Calu3 (cell line): ENCODE measurements at regions not wholly inside any gene's neighbourhood (a gene's known extent, or its start where the extent isn't known, plus 50 kb on each side); places are given as distances from the start of the nearest gene placed in this dataset.

Source experiments
- BruUV-seq: library from RNA; stranded (reverse); fragments of 400-500 nt; replicated peaks from 2 replicates; lab custom pipeline; 2021; lab: Mats Ljungman, UMichigan
- CTCF ChIA-PET: fragments of 300-600 bp; sonication (Branson Sonifier 250); formaldehyde crosslinking; loops from one replicate; lab custom pipeline; 2022; ENCODE audit warnings: antibody characterized with exemption; lab: Charles Lee
- DNase-seq: peaks from one replicate; pipeline ENCODE4 v3.0.0; 2022
- H3K27ac Mint-ChIP-seq: one replicate; pipeline ENCODE4 v1.8.0; 2022; ENCODE audit warnings: mixed read lengths; ENCODE audit not compliant: unreplicated experiment
- H3K27me3 Mint-ChIP-seq: one replicate; pipeline ENCODE4 v1.8.0; 2022; ENCODE audit warnings: mixed read lengths; ENCODE audit not compliant: unreplicated experiment
- H3K36me3 Mint-ChIP-seq: one replicate; pipeline ENCODE4 v1.8.0; 2022; ENCODE audit warnings: mild to moderate bottlenecking, moderate library complexity, mixed read lengths; ENCODE audit not compliant: insufficient read depth, unreplicated experiment
- H3K4me1 Mint-ChIP-seq: one replicate; pipeline ENCODE4 v1.8.0; 2022; ENCODE audit warnings: mild to moderate bottlenecking, low read depth, mixed read lengths; ENCODE audit not compliant: unreplicated experiment
- H3K4me3 Mint-ChIP-seq: one replicate; pipeline ENCODE4 v1.8.0; 2022; ENCODE audit warnings: mild to moderate bottlenecking, low read depth, moderate library complexity, mixed read lengths; ENCODE audit not compliant: unreplicated experiment
- H3K9me3 Mint-ChIP-seq: one replicate; pipeline ENCODE4 v1.8.0; 2022; ENCODE audit warnings: low read depth, mixed read lengths; ENCODE audit not compliant: unreplicated experiment
- intact Hi-C: fragments of 100-400 bp; cut with micrococcal nuclease; formaldehyde crosslinking; loops from one replicate; pipeline ENCODE4 v1.10.0; 2022; ENCODE audit not compliant: unreplicated experiment
- TF ChIP-seq, protein P1 (sequence below): fragments of 200-600 bp; IDR thresholded peaks from one replicate; pipeline ENCODE4 v1.8.0; 2022; ENCODE audit warnings: antibody characterized with exemption; ENCODE audit not compliant: unreplicated experiment

DNA sequence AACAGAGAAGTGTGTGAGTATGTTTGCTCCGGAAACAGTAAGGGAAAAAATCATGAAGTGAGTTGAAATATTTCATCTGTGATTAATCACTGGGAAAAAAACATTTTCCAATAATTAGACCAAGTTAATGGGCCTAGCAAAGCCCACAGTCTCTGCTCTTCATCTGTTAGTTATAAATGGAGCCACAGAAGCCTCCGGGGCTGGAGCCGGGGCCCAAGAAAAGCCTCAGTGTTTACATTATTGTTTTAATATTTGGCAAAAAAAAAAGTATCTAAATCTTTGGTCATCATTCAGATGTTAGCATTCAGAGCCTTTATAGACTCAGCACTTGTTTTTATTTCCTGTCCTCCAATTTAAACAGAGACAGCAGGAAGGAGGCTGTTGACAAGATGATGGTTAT lies 115.0 kb downstream of the UBE2U start:
- no peak overlapping the region for H3K27ac Mint-ChIP-seq
- no TSS peak for BruUV-seq

DNA sequence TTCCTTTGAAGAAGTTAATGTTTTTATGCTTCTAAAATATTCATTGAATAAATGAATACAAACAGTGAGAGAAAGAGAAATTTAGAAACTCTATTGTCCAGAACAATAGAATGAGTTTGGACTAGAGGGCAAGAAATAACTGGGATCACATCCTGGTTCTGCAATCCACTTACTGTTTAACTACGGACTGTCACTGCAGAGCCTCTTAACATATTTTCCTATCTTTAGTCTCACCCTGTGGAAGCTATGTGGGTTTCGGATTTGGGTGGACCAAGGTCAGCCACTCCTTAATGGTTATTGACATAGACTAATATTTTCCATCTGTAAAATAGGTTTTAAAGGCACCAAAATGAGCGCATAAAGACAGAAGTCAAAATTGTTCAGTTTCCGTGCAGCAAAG lies 116.6 kb downstream of the UBE2U start:
- Mint-ChIP-seq H3K4me3 (no peak overlapping the region), H3K36me3 (no peaks in the 10 kb centered on the region)

More for the DNA sequence above, 115.0 kb downstream of the UBE2U start:
- CTCF ChIA-PET: no interaction called here
- Mint-ChIP-seq H3K4me3 (no peak overlapping the region), H3K4me1 (peaks cover 13% of the 10 kb centered on the region), H3K36me3 (no peaks in the 10 kb centered on the region), H3K27me3 (no peaks in the 10 kb centered on the region), H3K9me3 (no peaks in the 10 kb centered on the region)
- TF ChIP-seq, protein P1, sequence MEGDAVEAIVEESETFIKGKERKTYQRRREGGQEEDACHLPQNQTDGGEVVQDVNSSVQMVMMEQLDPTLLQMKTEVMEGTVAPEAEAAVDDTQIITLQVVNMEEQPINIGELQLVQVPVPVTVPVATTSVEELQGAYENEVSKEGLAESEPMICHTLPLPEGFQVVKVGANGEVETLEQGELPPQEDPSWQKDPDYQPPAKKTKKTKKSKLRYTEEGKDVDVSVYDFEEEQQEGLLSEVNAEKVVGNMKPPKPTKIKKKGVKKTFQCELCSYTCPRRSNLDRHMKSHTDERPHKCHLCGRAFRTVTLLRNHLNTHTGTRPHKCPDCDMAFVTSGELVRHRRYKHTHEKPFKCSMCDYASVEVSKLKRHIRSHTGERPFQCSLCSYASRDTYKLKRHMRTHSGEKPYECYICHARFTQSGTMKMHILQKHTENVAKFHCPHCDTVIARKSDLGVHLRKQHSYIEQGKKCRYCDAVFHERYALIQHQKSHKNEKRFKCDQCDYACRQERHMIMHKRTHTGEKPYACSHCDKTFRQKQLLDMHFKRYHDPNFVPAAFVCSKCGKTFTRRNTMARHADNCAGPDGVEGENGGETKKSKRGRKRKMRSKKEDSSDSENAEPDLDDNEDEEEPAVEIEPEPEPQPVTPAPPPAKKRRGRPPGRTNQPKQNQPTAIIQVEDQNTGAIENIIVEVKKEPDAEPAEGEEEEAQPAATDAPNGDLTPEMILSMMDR: no peak
- intact Hi-C loops: no loop called here
- no peak for DNase-seq

DNA sequence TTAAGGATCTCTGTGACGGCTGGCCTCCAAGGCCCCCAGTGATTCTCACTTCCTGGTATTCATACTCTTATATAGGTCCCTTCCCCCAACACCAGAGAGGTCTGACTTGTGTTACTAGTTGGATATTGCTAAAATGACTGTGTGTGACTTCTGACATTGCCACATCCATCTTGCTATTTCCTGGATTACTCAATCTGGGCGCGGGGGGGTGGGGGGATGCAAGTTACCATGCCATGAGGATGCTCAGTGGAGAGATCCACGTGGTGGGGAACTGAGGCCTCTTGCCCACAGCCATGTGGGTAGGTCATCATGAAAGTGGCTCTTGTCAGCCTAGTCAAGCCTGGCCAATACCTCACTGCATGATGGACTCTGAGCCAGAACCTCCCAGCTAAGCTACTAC lies 117.0 kb downstream of the UBE2U start:
- DNase-seq: peak; percentile 32

More for the DNA sequence above, 116.6 kb downstream of the UBE2U start:
- TF ChIP-seq, protein P1: no peak
- CTCF ChIA-PET: no interaction called here
- Mint-ChIP-seq H3K27ac (no peak overlapping the region), H3K9me3 (no peaks in the 10 kb centered on the region), H3K4me1 (peaks cover 13% of the 10 kb centered on the region), H3K27me3 (no peaks in the 10 kb centered on the region)
- intact Hi-C loops: no loop called here
- no TSS peak for BruUV-seq
- no peak for DNase-seq

DNA sequence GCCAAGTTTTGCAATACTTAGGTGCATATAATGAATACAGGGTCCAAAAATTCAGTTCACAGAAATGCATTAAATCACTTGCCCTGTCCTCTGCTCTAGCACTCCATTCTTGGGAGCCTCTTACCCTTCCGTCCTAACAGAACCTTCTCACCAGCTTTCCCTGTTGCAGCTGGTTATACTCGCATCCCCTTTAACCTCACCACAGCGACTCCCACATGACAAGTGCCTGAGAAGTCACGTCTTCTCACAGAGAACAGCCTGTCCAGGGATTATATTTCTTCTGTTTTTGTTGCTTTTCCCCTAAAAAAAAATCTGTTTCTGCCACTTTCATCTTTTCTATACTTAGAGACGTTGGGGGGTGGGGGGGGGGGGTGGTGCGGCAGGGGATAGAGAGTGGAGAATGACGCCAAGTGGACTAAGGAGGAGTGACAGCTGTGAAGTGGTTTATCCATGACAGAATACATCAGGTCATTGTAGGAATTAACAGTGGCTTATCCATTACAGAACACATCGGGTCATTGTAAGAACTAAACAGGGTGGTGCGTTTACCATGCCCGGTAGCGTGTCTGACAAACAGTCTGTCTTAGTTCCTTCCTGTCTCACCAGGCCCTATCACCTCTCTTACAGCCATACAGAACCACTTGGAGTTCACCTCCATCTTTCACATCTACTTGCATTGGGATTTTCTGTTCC lies 117.6 kb downstream of the UBE2U start:
- TF ChIP-seq, protein P1: no peak
- no peak for DNase-seq
- CTCF ChIA-PET: interaction anchor here (0.7 kb wide), 1 partner anchor 197 kb away, joined by 4 read pairs; no protein-coding TSS in a partner anchor
- Mint-ChIP-seq H3K27me3 (no peaks in the 10 kb centered on the region), H3K9me3 (no peaks in the 10 kb centered on the region), H3K36me3 (no peaks in the 10 kb centered on the region), H3K27ac (no peak overlapping the region), H3K4me3 (no peak overlapping the region), H3K4me1 (peaks cover 13% of the 10 kb centered on the region)
- intact Hi-C loops: no loop called here
- BruUV-seq: no TSS peak

More for the DNA sequence above, 117.0 kb downstream of the UBE2U start:
- H3K27ac Mint-ChIP-seq: no peak overlapping the region
- no peaks in the 10 kb centered on the region for H3K36me3 Mint-ChIP-seq
- TF ChIP-seq, protein P1: no peak
- no peaks in the 10 kb centered on the region for H3K9me3 Mint-ChIP-seq
- no peak overlapping the region for H3K4me3 Mint-ChIP-seq
- intact Hi-C loops: no loop called here
- CTCF ChIA-PET: no interaction called here
- no TSS peak for BruUV-seq
- H3K27me3 Mint-ChIP-seq: no peaks in the 10 kb centered on the region
- H3K4me1 Mint-ChIP-seq: peaks cover 13% of the 10 kb centered on the region
